GM12878 (cell line): ENCODE measurements at regions not wholly inside any gene's neighbourhood (a gene's known extent, or its start where the extent isn't known, plus 50 kb on each side); places are given as distances from the start of the nearest gene placed in this dataset.

Experiments
- ESRRA ChIP-seq: IDR thresholded peaks from 2 replicates; pipeline ENCODE4 v1.6.1; 2012; ENCODE audit warnings: mild to moderate bottlenecking, low read length, improper control_type of control experiment
- RB1 ChIP-seq: fragments of 450-650 bp; formaldehyde crosslinking; IDR thresholded peaks from 2 replicates; pipeline ENCODE4 v1.6.1; 2017; ENCODE audit warnings: mild to moderate bottlenecking, borderline replicate concordance
- TF ChIP-seq, protein P1 (sequence below): fragments of 150-350 bp; IDR thresholded peaks from 2 replicates; pipeline ENCODE4 v1.6.1; 2014; ENCODE audit warnings: mild to moderate bottlenecking, low read depth, low read length
- TF ChIP-seq, protein P2 (sequence below): IDR thresholded peaks from 2 replicates; pipeline ENCODE4 v1.6.1; 2011; ENCODE audit warnings: borderline replicate concordance, low read depth, mild to moderate bottlenecking, moderate library complexity, mixed read lengths, low read length; ENCODE audit not compliant: insufficient read depth; ENCODE audit errors: extremely low read length
- TF ChIP-seq, protein P3 (sequence below): fragments of 450-650 bp; formaldehyde crosslinking; IDR thresholded peaks from 2 replicates; pipeline ENCODE4 v1.4.0; 2022; ENCODE audit warnings: mild to moderate bottlenecking, moderate library complexity
- TF ChIP-seq, protein P4 (sequence below): IDR thresholded peaks from 2 replicates; pipeline ENCODE4 v1.6.1; 2012; ENCODE audit warnings: improper control_type of control experiment, low read depth, low read length; ENCODE audit not compliant: insufficient replicate concordance

DNA sequence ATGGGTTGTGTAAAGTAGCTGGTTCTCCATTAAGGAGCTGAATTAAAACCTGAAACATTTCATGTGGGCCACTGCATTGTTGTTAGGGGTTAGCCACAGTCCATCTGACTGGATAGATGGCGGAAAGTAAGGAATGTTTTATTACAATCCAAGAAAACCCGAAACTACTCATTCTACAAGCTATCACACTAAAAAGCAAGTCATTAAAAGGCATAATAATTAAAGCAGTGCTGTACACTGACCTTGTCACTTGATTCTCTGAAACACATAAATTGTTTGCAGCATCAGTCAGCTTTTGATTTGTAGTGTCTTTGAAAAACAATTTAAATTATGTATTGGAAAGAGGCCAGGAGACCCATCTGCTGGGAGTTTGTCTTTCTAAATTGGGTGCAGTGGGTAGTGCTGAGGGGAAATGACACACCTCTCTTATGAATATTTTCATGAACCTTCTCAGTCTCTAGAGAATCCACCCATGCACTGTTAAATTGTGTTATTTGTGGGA lies 75.7 kb upstream of the ANK2 start (continued):
- TF ChIP-seq, protein P1, sequence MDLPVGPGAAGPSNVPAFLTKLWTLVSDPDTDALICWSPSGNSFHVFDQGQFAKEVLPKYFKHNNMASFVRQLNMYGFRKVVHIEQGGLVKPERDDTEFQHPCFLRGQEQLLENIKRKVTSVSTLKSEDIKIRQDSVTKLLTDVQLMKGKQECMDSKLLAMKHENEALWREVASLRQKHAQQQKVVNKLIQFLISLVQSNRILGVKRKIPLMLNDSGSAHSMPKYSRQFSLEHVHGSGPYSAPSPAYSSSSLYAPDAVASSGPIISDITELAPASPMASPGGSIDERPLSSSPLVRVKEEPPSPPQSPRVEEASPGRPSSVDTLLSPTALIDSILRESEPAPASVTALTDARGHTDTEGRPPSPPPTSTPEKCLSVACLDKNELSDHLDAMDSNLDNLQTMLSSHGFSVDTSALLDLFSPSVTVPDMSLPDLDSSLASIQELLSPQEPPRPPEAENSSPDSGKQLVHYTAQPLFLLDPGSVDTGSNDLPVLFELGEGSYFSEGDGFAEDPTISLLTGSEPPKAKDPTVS: no peak
- TF ChIP-seq, protein P2, sequence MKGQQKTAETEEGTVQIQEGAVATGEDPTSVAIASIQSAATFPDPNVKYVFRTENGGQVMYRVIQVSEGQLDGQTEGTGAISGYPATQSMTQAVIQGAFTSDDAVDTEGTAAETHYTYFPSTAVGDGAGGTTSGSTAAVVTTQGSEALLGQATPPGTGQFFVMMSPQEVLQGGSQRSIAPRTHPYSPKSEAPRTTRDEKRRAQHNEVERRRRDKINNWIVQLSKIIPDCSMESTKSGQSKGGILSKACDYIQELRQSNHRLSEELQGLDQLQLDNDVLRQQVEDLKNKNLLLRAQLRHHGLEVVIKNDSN: no peak
- TF ChIP-seq, protein P3, sequence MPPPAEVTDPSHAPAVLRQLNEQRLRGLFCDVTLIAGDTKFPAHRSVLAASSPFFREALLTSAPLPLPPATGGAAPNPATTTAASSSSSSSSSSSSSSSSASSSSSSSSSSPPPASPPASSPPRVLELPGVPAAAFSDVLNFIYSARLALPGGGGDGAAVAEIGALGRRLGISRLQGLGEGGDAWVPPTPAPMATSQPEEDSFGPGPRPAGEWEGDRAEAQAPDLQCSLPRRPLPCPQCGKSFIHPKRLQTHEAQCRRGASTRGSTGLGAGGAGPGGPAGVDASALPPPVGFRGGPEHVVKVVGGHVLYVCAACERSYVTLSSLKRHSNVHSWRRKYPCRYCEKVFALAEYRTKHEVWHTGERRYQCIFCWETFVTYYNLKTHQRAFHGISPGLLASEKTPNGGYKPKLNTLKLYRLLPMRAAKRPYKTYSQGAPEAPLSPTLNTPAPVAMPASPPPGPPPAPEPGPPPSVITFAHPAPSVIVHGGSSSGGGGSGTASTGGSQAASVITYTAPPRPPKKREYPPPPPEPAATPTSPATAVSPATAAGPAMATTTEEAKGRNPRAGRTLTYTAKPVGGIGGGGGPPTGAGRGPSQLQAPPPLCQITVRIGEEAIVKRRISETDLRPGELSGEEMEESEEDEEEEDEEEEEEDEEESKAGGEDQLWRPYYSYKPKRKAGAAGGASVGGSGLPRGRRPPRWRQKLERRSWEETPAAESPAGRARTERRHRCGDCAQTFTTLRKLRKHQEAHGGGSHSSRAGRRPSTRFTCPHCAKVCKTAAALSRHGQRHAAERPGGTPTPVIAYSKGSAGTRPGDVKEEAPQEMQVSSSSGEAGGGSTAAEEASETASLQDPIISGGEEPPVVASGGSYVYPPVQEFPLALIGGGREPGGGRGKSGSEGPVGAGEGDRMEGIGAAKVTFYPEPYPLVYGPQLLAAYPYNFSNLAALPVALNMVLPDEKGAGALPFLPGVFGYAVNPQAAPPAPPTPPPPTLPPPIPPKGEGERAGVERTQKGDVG: no peak
- TF ChIP-seq ESRRA (no peak), RB1 (no peak)
- TF ChIP-seq, protein P4, sequence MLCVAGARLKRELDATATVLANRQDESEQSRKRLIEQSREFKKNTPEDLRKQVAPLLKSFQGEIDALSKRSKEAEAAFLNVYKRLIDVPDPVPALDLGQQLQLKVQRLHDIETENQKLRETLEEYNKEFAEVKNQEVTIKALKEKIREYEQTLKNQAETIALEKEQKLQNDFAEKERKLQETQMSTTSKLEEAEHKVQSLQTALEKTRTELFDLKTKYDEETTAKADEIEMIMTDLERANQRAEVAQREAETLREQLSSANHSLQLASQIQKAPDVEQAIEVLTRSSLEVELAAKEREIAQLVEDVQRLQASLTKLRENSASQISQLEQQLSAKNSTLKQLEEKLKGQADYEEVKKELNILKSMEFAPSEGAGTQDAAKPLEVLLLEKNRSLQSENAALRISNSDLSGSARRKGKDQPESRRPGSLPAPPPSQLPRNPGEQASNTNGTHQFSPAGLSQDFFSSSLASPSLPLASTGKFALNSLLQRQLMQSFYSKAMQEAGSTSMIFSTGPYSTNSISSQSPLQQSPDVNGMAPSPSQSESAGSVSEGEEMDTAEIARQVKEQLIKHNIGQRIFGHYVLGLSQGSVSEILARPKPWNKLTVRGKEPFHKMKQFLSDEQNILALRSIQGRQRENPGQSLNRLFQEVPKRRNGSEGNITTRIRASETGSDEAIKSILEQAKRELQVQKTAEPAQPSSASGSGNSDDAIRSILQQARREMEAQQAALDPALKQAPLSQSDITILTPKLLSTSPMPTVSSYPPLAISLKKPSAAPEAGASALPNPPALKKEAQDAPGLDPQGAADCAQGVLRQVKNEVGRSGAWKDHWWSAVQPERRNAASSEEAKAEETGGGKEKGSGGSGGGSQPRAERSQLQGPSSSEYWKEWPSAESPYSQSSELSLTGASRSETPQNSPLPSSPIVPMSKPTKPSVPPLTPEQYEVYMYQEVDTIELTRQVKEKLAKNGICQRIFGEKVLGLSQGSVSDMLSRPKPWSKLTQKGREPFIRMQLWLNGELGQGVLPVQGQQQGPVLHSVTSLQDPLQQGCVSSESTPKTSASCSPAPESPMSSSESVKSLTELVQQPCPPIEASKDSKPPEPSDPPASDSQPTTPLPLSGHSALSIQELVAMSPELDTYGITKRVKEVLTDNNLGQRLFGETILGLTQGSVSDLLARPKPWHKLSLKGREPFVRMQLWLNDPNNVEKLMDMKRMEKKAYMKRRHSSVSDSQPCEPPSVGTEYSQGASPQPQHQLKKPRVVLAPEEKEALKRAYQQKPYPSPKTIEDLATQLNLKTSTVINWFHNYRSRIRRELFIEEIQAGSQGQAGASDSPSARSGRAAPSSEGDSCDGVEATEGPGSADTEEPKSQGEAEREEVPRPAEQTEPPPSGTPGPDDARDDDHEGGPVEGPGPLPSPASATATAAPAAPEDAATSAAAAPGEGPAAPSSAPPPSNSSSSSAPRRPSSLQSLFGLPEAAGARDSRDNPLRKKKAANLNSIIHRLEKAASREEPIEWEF: no peak
